Brain pericyte (primary cell): ENCODE measurements at regions not wholly inside any gene's neighbourhood (a gene's known extent, or its start where the extent isn't known, plus 50 kb on each side); places are given as distances from the start of the nearest gene placed in this dataset.
"Not testable (repeated sequence)": the region's sequence is repeated elsewhere in the genome, so short reads cannot be mapped to it uniquely, and the experiment has no call there.

Experiments used
- DNase-seq: peaks from one replicate; pipeline ENCODE4 v3.0.0-alpha.2; 2012; ENCODE audit warnings: low read depth, low spot score

- no peak for DNase-seq
Measured at GRCh38 chr15:39025321-39025720, 460.7 kb upstream of the RASGRP1 start.

GRCh38 chr15:39025881-39026280 lies 461.3 kb upstream of the RASGRP1 start:
- DNase-seq, result no peak

- no peak for DNase-seq
Measured at GRCh38 chr15:39028069-39028468, 463.5 kb upstream of the RASGRP1 start.

GRCh38 chr15:39029741-39030140 lies 465.1 kb upstream of the RASGRP1 start:
- DNase-seq, result no peak

GRCh38 chr15:39030291-39031070 lies 465.9 kb upstream of the RASGRP1 start:
- no peak for DNase-seq

- no peak for DNase-seq
Measured at GRCh38 chr15:39031596-39031995, 467.0 kb upstream of the RASGRP1 start.

- DNase-seq, result no peak
Measured at GRCh38 chr15:39034816-39035215, 470.2 kb upstream of the RASGRP1 start.

- DNase-seq, result not testable (repeated sequence)
Measured at GRCh38 chr15:39037611-39038010, 473.0 kb upstream of the RASGRP1 start.

- no peak for DNase-seq
Measured at GRCh38 chr15:39040861-39041260, 476.2 kb upstream of the RASGRP1 start.

- no peak for DNase-seq
Measured at GRCh38 chr15:39041979-39042495, 477.4 kb upstream of the RASGRP1 start.

GRCh38 chr15:39051626-39052322 lies 487.2 kb upstream of the RASGRP1 start:
- DNase-seq, result no peak

- DNase-seq, result no peak
Measured at GRCh38 chr15:39052323-39052705, 487.7 kb upstream of the RASGRP1 start.

GRCh38 chr15:39053480-39053879 lies 488.9 kb upstream of the RASGRP1 start:
- no peak for DNase-seq

GRCh38 chr15:39054128-39054732 lies 489.6 kb upstream of the RASGRP1 start:
- DNase-seq, result no peak

- DNase-seq, result no peak
Measured at GRCh38 chr15:39056357-39056756, 491.7 kb upstream of the RASGRP1 start.

- no peak for DNase-seq
Measured at GRCh38 chr15:39058351-39059131, 493.9 kb upstream of the RASGRP1 start.

GRCh38 chr15:39059917-39060316 lies 495.3 kb upstream of the RASGRP1 start:
- DNase-seq, result no peak

GRCh38 chr15:39061952-39062464 lies 497.4 kb upstream of the RASGRP1 start:
- DNase-seq, result no peak

- DNase-seq, result no peak
Measured at GRCh38 chr15:39066677-39067076, 502.1 kb upstream of the RASGRP1 start.

- no peak for DNase-seq
Measured at GRCh38 chr15:39074341-39074985, 506.4 kb upstream of the THBS1 start.

GRCh38 chr15:39075311-39075710 lies 505.6 kb upstream of the THBS1 start:
- DNase-seq, result no peak
